Pancreas (tissue), 10 donors: ENCODE measurements at regions not wholly inside any gene's neighbourhood (a gene's known extent, or its start where the extent isn't known, plus 50 kb on each side); places are given as distances from the start of the nearest gene placed in this dataset.
"Not testable (repeated sequence)": the region's sequence is repeated elsewhere in the genome, so short reads cannot be mapped to it uniquely, and the experiment has no call there.

Experiments
- ATAC-seq, 4 donors: fragments of 200-7000 bp; cut with Tn5 transposase; one replicate each; pipeline versions ENCODE4 v1.8.0 to v1.9.1; 2020; ENCODE audit warnings: mild to moderate bottlenecking in 4 of 4, moderate library complexity in 4 of 4
- DNase-seq, 6 donors: peaks; one replicate each; pipeline ENCODE4 v3.0.0-alpha.2; 2020
- FAIRE-seq: peaks from 2 replicates; lab custom pipeline; 2012; peaks lifted over from hg19 to GRCh38; lab: Jason Lieb, UNC
- H3K27ac ChIP-seq, 4 donors: fragments of 200-600 bp; sonication (generic); 1 replicate in 3 of 4; 2 replicates in 1 of 4; pipeline versions ENCODE4 v1.5.0 to v1.8.0; 2020
- H3K27me3 ChIP-seq, 4 donors: fragments of 200-600 bp; one replicate each; pipeline ENCODE4 v1.8.0; 2021
- H3K36me3 ChIP-seq, 3 donors: fragments of 200-600 bp; sonication (generic) in 1 of 3; one replicate each; pipeline versions ENCODE4 v1.5.0 to v1.8.0; 2020 to 2021
- H3K4me1 ChIP-seq, 3 donors: fragments of 200-600 bp; one replicate each; pipeline ENCODE4 v1.8.0; 2021
- H3K4me3 ChIP-seq, 4 donors: fragments of 200-600 bp; sonication (generic) in 2 of 4; one replicate each; pipeline versions ENCODE4 v1.5.0 to v1.8.0; 2020 to 2021
- H3K9me3 ChIP-seq, 4 donors: fragments of 200-600 bp; one replicate each; pipeline ENCODE4 v1.8.0; 2021
- CTCF ChIP-seq, 4 donors: fragments of 200-600 bp; sonication (generic) in 3 of 4; IDR thresholded peaks; one replicate each; pipeline versions ENCODE4 v1.5.0 to v1.8.0; 2021; ENCODE audit warnings: antibody characterized with exemption in 4 of 4
- WGBS, 2 donors: extraction: QIAGEN DNeasy Blood & Tissue Kit; methylation state at CpG; one replicate each; pipeline ENCODE4 v1.1.7; 2013; 5-methylcytosine and 5-hydroxymethylcytosine counted together
- intact Hi-C, 3 donors: fragments of 100-400 bp; cut with DNase I; formaldehyde crosslinking; loops; one replicate each; pipeline versions ENCODE4 v1.11.1 to v1.14.2; 2022
- donor health status: healthy with polysubstance abuse.
- donor health status: DM: no; HTN: no; CAD: no; lungs with moderate emphysema.
- donor health status: DM: no; HTN: no; CAD: no.
- donor health status: control.
- donor health status: control.
- donor health status: Bipolar disorder and iron deficiency.
- donor health status: DM: yes; HTN: yes; CAD: no.
- donor health status: DM: no; HTN: no; CAD: no.
- donor health status: DM: no; HTN: no; CAD: no.
- donor health status: DM: yes; HTN: yes; CAD: no.

GRCh38 chr14:26289891-26290486, 307.8 kb downstream of the NOVA1 start:
- Histone ChIP-seq H3K4me3 (no peak overlapping the region), H3K4me1 (no peaks in the 10 kb centered on the region), H3K36me3 (no peaks in the 10 kb centered on the region), H3K27me3 (no peaks in the 10 kb centered on the region), H3K27ac (no peak overlapping the region), H3K9me3 (no peaks in the 10 kb centered on the region)
- intact Hi-C loops: no loop called here
- 43 to 47% methylated on average over 4 of the region's 4 CpGs for WGBS, 2 donors
- TF ChIP-seq CTCF (IDR thresholded peaks at IDR 0.05): no peak
- DNase-seq (no peak), ATAC-seq (no peak), FAIRE-seq (no peak)

GRCh38 chr14:26286913-26287205, 311.0 kb downstream of the NOVA1 start:
- Histone ChIP-seq H3K4me1 (no peaks in the 10 kb centered on the region), H3K27me3 (no peaks in the 10 kb centered on the region), H3K36me3 (no peaks in the 10 kb centered on the region), H3K4me3 (no peak overlapping the region), H3K27ac (no peak overlapping the region), H3K9me3 (no peaks in the 10 kb centered on the region)
- no peak for TF ChIP-seq CTCF (IDR thresholded peaks at IDR 0.05)
- DNase-seq (no peak), FAIRE-seq (no peak), ATAC-seq (no peak)
- WGBS, 2 donors: 0 to 1% methylated on average over 1 of the region's 1 CpG
- intact Hi-C loops: no loop called here

- intact Hi-C loops: no loop called here
These were observed 311.5 kb downstream of the NOVA1 start for GRCh38 chr14:26286081-26286912.

GRCh38 chr14:26282578-26282977, 315.3 kb downstream of the NOVA1 start:
- intact Hi-C loops: no loop called here
- TF ChIP-seq CTCF (IDR thresholded peaks at IDR 0.05): no peak
- no peaks in the 10 kb centered on the region for H3K27me3 ChIP-seq
- no peak for FAIRE-seq
- H3K4me1 ChIP-seq: no peaks in the 10 kb centered on the region
- H3K9me3 ChIP-seq: no peaks in the 10 kb centered on the region
- DNase-seq: no peak
- ATAC-seq: no peak
- H3K36me3 ChIP-seq: no peaks in the 10 kb centered on the region
- no peak overlapping the region for H3K27ac ChIP-seq
- WGBS, 2 donors: 54 to 64% methylated on average over 2 of the region's 2 CpGs
- no peak overlapping the region for H3K4me3 ChIP-seq

More at GRCh38 chr14:26286081-26286912, 311.5 kb downstream of the NOVA1 start:
- no peaks in the 10 kb centered on the region for H3K4me1 ChIP-seq
- no peak overlapping the region for H3K27ac ChIP-seq
- DNase-seq: no peak
- H3K27me3 ChIP-seq: no peaks in the 10 kb centered on the region
- no peaks in the 10 kb centered on the region for H3K9me3 ChIP-seq
- TF ChIP-seq CTCF (IDR thresholded peaks at IDR 0.05): no peak
- no peak overlapping the region for H3K4me3 ChIP-seq
- ATAC-seq: no peak
- no peak for FAIRE-seq
- WGBS, 2 donors: 49 to 56% methylated on average over 9 of the region's 9 CpGs
- no peaks in the 10 kb centered on the region for H3K36me3 ChIP-seq

- WGBS, 2 donors: 44 to 57% methylated on average over 5 of the region's 5 CpGs
- H3K4me3 ChIP-seq, H3K27ac ChIP-seq, H3K4me1 ChIP-seq, H3K36me3 ChIP-seq, intact Hi-C loops, DNase-seq, H3K9me3 ChIP-seq, FAIRE-seq, H3K27me3 ChIP-seq, ATAC-seq: not testable (repeated sequence)
These were observed 315.8 kb downstream of the NOVA1 start for GRCh38 chr14:26282011-26282410.
